Loucy (cell line): ENCODE measurements at regions not wholly inside any gene's neighbourhood (a gene's known extent, or its start where the extent isn't known, plus 50 kb on each side); places are given as distances from the start of the nearest gene placed in this dataset.

Experiments used
- EZH2phosphoT487 ChIP-seq: fragments of 200-600 bp; IDR thresholded peaks from 2 replicates; pipeline ENCODE4 v1.6.1; 2018; ENCODE audit warnings: antibody characterized with exemption, mild to moderate bottlenecking, moderate library complexity, borderline replicate concordance
- TF ChIP-seq, protein P1 (sequence below): fragments of 200-600 bp; sonication (generic); conservative IDR thresholded peaks from 2 replicates; pipeline ENCODE4 v1.5.1; 2014; ENCODE audit warnings: mild to moderate bottlenecking, antibody characterized with exemption, low read length

DNA sequence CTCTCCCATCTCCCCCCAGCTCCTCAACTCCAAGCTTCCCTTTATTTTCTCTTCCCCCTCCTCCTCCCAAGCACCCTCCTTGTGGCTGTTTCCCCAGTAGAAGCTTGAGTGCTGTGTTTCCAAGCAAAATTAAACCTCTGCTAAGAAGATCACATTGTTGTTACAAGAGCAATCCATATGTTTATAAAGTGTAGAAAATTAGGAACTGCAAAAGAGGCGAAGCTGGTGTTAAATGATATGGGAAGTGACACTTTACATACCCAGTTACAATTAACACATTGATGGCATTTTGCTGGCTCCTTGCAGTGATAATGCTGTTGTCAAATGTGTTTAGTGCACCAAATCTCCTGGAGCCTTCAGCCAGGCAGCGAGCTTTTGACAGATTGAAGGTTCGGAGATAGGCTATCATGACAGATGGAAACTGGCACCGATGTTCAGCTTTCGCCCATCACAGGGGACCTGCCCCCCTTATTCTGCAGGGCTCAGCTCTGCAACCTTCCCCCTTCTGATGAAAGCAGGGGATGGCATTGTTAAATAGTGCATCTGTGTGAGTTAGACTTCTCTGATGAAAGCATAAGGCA, 259.8 kb upstream of the ATP5MC3 start:
- TF ChIP-seq, protein P1, sequence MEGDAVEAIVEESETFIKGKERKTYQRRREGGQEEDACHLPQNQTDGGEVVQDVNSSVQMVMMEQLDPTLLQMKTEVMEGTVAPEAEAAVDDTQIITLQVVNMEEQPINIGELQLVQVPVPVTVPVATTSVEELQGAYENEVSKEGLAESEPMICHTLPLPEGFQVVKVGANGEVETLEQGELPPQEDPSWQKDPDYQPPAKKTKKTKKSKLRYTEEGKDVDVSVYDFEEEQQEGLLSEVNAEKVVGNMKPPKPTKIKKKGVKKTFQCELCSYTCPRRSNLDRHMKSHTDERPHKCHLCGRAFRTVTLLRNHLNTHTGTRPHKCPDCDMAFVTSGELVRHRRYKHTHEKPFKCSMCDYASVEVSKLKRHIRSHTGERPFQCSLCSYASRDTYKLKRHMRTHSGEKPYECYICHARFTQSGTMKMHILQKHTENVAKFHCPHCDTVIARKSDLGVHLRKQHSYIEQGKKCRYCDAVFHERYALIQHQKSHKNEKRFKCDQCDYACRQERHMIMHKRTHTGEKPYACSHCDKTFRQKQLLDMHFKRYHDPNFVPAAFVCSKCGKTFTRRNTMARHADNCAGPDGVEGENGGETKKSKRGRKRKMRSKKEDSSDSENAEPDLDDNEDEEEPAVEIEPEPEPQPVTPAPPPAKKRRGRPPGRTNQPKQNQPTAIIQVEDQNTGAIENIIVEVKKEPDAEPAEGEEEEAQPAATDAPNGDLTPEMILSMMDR = no peak
- no peak for TF ChIP-seq EZH2phosphoT487
